HEK293 (cell line): ENCODE measurements at regions not wholly inside any gene's neighbourhood (a gene's known extent, or its start where the extent isn't known, plus 50 kb on each side); places are given as distances from the start of the nearest gene placed in this dataset.

Source experiments
- CTCF ChIA-PET: fragments of 350-600 bp; formaldehyde crosslinking; extraction: SDS; loops from one replicate; lab custom pipeline; 2021; ENCODE audit warnings: antibody characterized with exemption; lab: Yijun Ruan, JAX
- POLR2A ChIA-PET: fragments of 300-600 bp; formaldehyde crosslinking; extraction: SDS; loops from one replicate; lab custom pipeline; 2020; ENCODE audit warnings: antibody characterized with exemption, inconsistent platforms; lab: Yijun Ruan, JAX
- H3K27ac ChIP-seq: fragments of 200-500 bp; sonication (Bioruptor generic); 2 replicates; pipeline ENCODE4 v1.5.1; 2014; ENCODE audit warnings: low read depth, low read length, control low read depth, inconsistent platforms; ENCODE audit errors: extremely low read depth
- H3K36me3 ChIP-seq, 2 experiments: fragments of 200-500 bp in 1 of 2; sonication (Bioruptor generic) in 1 of 2; 1 replicate in 1 of 2; 2 replicates in 1 of 2; pipeline ENCODE4 v1.5.1; 2014 to 2017; ENCODE audit warnings: inconsistent platforms in 2 of 2, low read length in 2 of 2; ENCODE audit not compliant: control insufficient read depth in 2 of 2, insufficient read depth in 1 of 2
- H3K4me1 ChIP-seq: fragments of 200-500 bp; sonication (Bioruptor generic); 2 replicates; pipeline ENCODE4 v1.5.1; 2014; ENCODE audit warnings: mild to moderate bottlenecking, low read length, inconsistent platforms; ENCODE audit not compliant: control insufficient read depth, insufficient read depth
- H3K4me3 ChIP-seq: 2 replicates; pipeline ENCODE4 v1.5.1; 2011; ENCODE audit warnings: low read depth, mild to moderate bottlenecking, control low read depth, low read length, moderate library complexity
- H3K9me3 ChIP-seq: fragments of 200-500 bp; sonication (Bioruptor generic); 2 replicates; pipeline ENCODE4 v1.5.1; 2014; ENCODE audit warnings: low read depth, low read length, inconsistent platforms; ENCODE audit not compliant: control insufficient read depth, insufficient read depth
- BCL6B ChIP-seq: fragments of 450-650 bp; formaldehyde crosslinking; IDR thresholded peaks from 2 replicates; pipeline ENCODE4 v1.5.1; 2017; ENCODE audit warnings: missing biosample characterization, missing genetic modification characterization
- HIC1 ChIP-seq: fragments of 450-650 bp; formaldehyde crosslinking; IDR thresholded peaks from 2 replicates; pipeline ENCODE4 v1.5.1; 2016; ENCODE audit warnings: missing biosample characterization, missing genetic modification characterization
- KLF1 ChIP-seq: fragments of 450-650 bp; formaldehyde crosslinking; IDR thresholded peaks from 2 replicates; pipeline ENCODE4 v1.5.1; 2016; ENCODE audit warnings: missing biosample characterization, missing genetic modification characterization
- SCRT1 ChIP-seq: fragments of 450-650 bp; formaldehyde crosslinking; IDR thresholded peaks from 2 replicates; pipeline ENCODE4 v1.5.1; 2016; ENCODE audit warnings: missing biosample characterization, missing genetic modification characterization, borderline replicate concordance
- ZBTB44 ChIP-seq: fragments of 450-650 bp; IDR thresholded peaks from 2 replicates; pipeline ENCODE4 v1.5.1; 2018; ENCODE audit warnings: missing biosample characterization, mild to moderate bottlenecking, missing genetic modification characterization
- ZEB2 ChIP-seq: fragments of 450-650 bp; formaldehyde crosslinking; IDR thresholded peaks from 2 replicates; pipeline ENCODE4 v1.5.1; 2016; ENCODE audit warnings: missing biosample characterization, missing genetic modification characterization
- ZNF114 ChIP-seq: fragments of 450-650 bp; formaldehyde crosslinking; IDR thresholded peaks from 2 replicates; pipeline ENCODE4 v1.5.0; 2017; ENCODE audit warnings: missing biosample characterization, missing genetic modification characterization
- ZNF138 ChIP-seq: fragments of 450-650 bp; formaldehyde crosslinking; IDR thresholded peaks from 2 replicates; pipeline ENCODE4 v1.5.1; 2016; ENCODE audit warnings: missing biosample characterization, missing genetic modification characterization, borderline replicate concordance
- ZNF148 ChIP-seq: fragments of 450-650 bp; formaldehyde crosslinking; IDR thresholded peaks from 2 replicates; pipeline ENCODE4 v1.5.0; 2017; ENCODE audit warnings: missing biosample characterization, missing genetic modification characterization, borderline replicate concordance
- ZNF24 ChIP-seq: fragments of 450-650 bp; formaldehyde crosslinking; IDR thresholded peaks from 2 replicates; pipeline ENCODE4 v1.5.1; 2016; ENCODE audit warnings: missing biosample characterization, missing genetic modification characterization
- ZNF341 ChIP-seq: fragments of 450-650 bp; formaldehyde crosslinking; IDR thresholded peaks from 2 replicates; pipeline ENCODE4; 2016; ENCODE audit warnings: low read depth, missing biosample characterization, missing genetic modification characterization
- ZNF37A ChIP-seq: fragments of 450-650 bp; IDR thresholded peaks from 2 replicates; pipeline ENCODE4 v1.5.1; 2018; ENCODE audit warnings: missing biosample characterization, missing genetic modification characterization
- ZNF404 ChIP-seq: fragments of 450-650 bp; formaldehyde crosslinking; IDR thresholded peaks from 2 replicates; pipeline ENCODE4 v1.5.1; 2017; ENCODE audit warnings: missing biosample characterization, missing genetic modification characterization
- ZNF488 ChIP-seq: fragments of 450-650 bp; formaldehyde crosslinking; IDR thresholded peaks from 2 replicates; pipeline ENCODE4 v1.5.1; 2016; ENCODE audit warnings: missing biosample characterization, missing genetic modification characterization
- ZNF513 ChIP-seq: fragments of 450-650 bp; IDR thresholded peaks from 2 replicates; pipeline ENCODE4 v1.5.1; 2018; ENCODE audit warnings: missing biosample characterization, missing genetic modification characterization
- ZNF521 ChIP-seq: fragments of 450-650 bp; formaldehyde crosslinking; IDR thresholded peaks from 2 replicates; pipeline ENCODE4 v1.5.1; 2017; ENCODE audit warnings: missing biosample characterization, mild to moderate bottlenecking, missing genetic modification characterization
- ZNF529 ChIP-seq: fragments of 450-650 bp; formaldehyde crosslinking; IDR thresholded peaks from 2 replicates; pipeline ENCODE4 v1.5.1; 2017; ENCODE audit warnings: missing genetic modification characterization, missing biosample characterization; ENCODE audit not compliant: insufficient replicate concordance
- ZNF561 ChIP-seq: fragments of 450-650 bp; IDR thresholded peaks from 2 replicates; pipeline ENCODE4 v1.5.1; 2018; ENCODE audit warnings: missing biosample characterization, missing genetic modification characterization, borderline replicate concordance
- ZNF629 ChIP-seq: fragments of 450-650 bp; formaldehyde crosslinking; IDR thresholded peaks from 2 replicates; pipeline ENCODE4 v1.5.1; 2017; ENCODE audit warnings: missing biosample characterization, missing genetic modification characterization
- ZNF692 ChIP-seq: fragments of 450-650 bp; formaldehyde crosslinking; IDR thresholded peaks from 2 replicates; pipeline ENCODE4 v1.5.1; 2016; ENCODE audit warnings: missing biosample characterization, missing genetic modification characterization
- ZNF785 ChIP-seq: fragments of 450-650 bp; formaldehyde crosslinking; IDR thresholded peaks from 2 replicates; pipeline ENCODE4 v1.5.1; 2016; ENCODE audit warnings: missing biosample characterization, missing genetic modification characterization
- ZSCAN23 ChIP-seq: fragments of 450-650 bp; formaldehyde crosslinking; IDR thresholded peaks from 2 replicates; pipeline ENCODE4 v1.5.1; 2016; ENCODE audit warnings: missing biosample characterization, missing genetic modification characterization
- ZSCAN4 ChIP-seq: fragments of 450-650 bp; formaldehyde crosslinking; IDR thresholded peaks from 2 replicates; pipeline ENCODE4 v1.5.1; 2017; ENCODE audit warnings: missing biosample characterization, missing genetic modification characterization
- ZXDB ChIP-seq: fragments of 450-650 bp; formaldehyde crosslinking; IDR thresholded peaks from 2 replicates; pipeline ENCODE4 v1.5.1; 2016; ENCODE audit warnings: missing biosample characterization, missing genetic modification characterization

GRCh38 chr13:99129050-99129449 lies 71.6 kb upstream of the UBAC2 start:
- H3K27ac ChIP-seq = no peak overlapping the region
- TF ChIP-seq KLF1 (tag by site-specific recombination) = no peak
- TF ChIP-seq ZNF513 (tag by site-specific recombination) = no peak
- TF ChIP-seq ZBTB44 (tag by site-specific recombination) = no peak
- TF ChIP-seq ZNF37A (tag by site-specific recombination) = no peak
- TF ChIP-seq ZNF148 = no peak
- TF ChIP-seq ZSCAN23 = no peak
- no peak for TF ChIP-seq SCRT1
- no peak for TF ChIP-seq ZNF521 (tag by site-specific recombination)
- TF ChIP-seq ZXDB = no peak
- TF ChIP-seq ZNF629 = no peak
- no peak for TF ChIP-seq ZNF24
- TF ChIP-seq HIC1 (tag by site-specific recombination) = no peak
- no peak for TF ChIP-seq ZNF114 (tag by site-specific recombination)
- TF ChIP-seq ZNF561 = no peak
- TF ChIP-seq ZNF138 = no peak
- no peak for TF ChIP-seq ZSCAN4 (tag by site-specific recombination)
- no peak for TF ChIP-seq ZNF529
- H3K4me3 ChIP-seq = no peak overlapping the region
- no peaks in the 10 kb centered on the region for H3K9me3 ChIP-seq
- POLR2A ChIA-PET = no interaction called here
- H3K4me1 ChIP-seq = no peaks in the 10 kb centered on the region
- CTCF ChIA-PET = no interaction called here
- H3K36me3 ChIP-seq = no peaks in the 10 kb centered on the region

- no peak overlapping the region for H3K27ac ChIP-seq
- H3K4me3 ChIP-seq = no peak overlapping the region
- no peaks in the 10 kb centered on the region for H3K36me3 ChIP-seq
- H3K4me1 ChIP-seq = no peaks in the 10 kb centered on the region
- ChIA-PET CTCF (no interaction called here), POLR2A (no interaction called here)
- TF ChIP-seq ZNF404 (no peak), BCL6B (tag by site-specific recombination) (no peak), ZNF785 (tag by site-specific recombination) (no peak), ZNF341 (tag by site-specific recombination) (no peak), ZNF692 (no peak), ZNF488 (tag by site-specific recombination) (no peak), ZEB2 (tag by site-specific recombination) (no peak)
- no peaks in the 10 kb centered on the region for H3K9me3 ChIP-seq
Measured at GRCh38 chr13:99129951-99130350, 70.7 kb upstream of the UBAC2 start.
